AG10803 (cell line): ENCODE measurements at regions not wholly inside any gene's neighbourhood (a gene's known extent, or its start where the extent isn't known, plus 50 kb on each side); places are given as distances from the start of the nearest gene placed in this dataset.

ENCODE experiments used
- DNase-seq: peaks from one replicate; pipeline ENCODE4 v3.0.0; 2010; ENCODE audit warnings: low read depth
- H3K4me3 ChIP-seq: 2 replicates; pipeline ENCODE4 v1.5.1; 2011; ENCODE audit warnings: mild to moderate bottlenecking, low read length, control low read depth
- TF ChIP-seq, protein P1 (sequence below): conservative IDR thresholded peaks from 2 replicates; pipeline ENCODE4 v1.5.1; 2011; ENCODE audit warnings: mild to moderate bottlenecking, low read length, control low read depth, inconsistent platforms

DNA sequence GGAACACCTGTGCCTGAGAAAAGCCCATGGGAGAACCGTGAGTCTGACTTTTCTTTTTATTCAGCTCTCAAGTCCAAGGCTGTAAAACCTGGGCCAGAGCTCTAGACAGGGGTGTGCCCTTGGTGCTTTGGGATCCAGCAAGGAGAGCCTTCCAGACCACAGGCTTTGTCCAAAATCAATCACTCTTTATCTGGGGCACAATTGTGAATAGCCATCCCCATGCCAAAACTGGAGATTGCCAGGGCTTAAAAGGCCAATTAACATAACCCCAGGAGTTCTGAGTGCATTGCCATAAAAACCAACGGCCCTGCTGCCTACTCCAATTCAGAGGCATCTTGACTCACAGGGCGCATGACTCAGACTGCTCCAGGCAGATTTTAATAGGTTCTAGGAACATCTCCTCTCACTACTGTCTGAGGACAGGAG, 391.8 kb downstream of the ARHGEF28 start:
- TF ChIP-seq, protein P1, sequence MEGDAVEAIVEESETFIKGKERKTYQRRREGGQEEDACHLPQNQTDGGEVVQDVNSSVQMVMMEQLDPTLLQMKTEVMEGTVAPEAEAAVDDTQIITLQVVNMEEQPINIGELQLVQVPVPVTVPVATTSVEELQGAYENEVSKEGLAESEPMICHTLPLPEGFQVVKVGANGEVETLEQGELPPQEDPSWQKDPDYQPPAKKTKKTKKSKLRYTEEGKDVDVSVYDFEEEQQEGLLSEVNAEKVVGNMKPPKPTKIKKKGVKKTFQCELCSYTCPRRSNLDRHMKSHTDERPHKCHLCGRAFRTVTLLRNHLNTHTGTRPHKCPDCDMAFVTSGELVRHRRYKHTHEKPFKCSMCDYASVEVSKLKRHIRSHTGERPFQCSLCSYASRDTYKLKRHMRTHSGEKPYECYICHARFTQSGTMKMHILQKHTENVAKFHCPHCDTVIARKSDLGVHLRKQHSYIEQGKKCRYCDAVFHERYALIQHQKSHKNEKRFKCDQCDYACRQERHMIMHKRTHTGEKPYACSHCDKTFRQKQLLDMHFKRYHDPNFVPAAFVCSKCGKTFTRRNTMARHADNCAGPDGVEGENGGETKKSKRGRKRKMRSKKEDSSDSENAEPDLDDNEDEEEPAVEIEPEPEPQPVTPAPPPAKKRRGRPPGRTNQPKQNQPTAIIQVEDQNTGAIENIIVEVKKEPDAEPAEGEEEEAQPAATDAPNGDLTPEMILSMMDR: no peak
- peak; percentile 53 for DNase-seq
- no peak overlapping the region for H3K4me3 ChIP-seq

DNA sequence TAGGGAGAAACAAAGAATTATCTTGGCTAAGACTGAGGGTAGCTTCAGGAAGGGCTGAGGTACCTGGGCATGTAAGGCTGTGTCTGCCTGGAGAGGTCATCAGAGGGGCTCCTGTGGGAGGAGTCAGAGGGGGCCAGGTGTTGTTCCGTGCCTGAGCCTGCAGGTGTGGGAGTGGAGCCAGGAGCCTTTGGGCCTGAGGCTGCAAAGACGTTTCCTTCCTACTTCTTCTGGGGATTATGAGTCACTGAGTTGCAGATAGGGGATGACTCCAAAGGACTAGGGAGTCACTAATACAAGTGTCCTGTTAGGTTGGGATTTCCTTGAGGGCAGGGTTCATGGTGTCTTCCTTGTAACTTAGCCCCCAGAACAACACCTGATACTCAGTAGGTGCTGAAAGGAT, 391.1 kb downstream of the ARHGEF28 start:
- H3K4me3 ChIP-seq: no peak overlapping the region
- no peak for DNase-seq
- TF ChIP-seq, protein P1: no peak

DNA sequence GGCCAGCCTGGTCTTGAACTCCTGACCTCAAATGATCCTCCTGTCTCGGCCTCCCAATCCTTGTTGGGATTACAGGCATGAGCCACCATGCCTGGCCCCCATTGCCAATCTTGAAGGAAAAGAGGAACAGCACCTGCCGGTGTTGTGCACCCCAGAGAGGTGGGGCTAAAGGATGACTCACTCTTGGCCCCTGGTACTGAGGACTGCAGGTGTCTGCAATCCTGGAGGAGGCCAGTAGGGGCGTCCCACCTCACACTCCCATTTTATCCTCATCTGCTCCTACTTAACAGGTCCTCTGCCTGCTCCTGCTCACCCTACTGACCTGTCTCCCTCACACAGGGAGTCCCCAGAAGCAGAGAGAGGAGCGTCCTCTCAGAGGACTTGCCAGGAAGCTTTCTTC, 390.4 kb downstream of the ARHGEF28 start:
- H3K4me3 ChIP-seq: no peak overlapping the region
- TF ChIP-seq, protein P1: no peak
- DNase-seq: no peak

DNA sequence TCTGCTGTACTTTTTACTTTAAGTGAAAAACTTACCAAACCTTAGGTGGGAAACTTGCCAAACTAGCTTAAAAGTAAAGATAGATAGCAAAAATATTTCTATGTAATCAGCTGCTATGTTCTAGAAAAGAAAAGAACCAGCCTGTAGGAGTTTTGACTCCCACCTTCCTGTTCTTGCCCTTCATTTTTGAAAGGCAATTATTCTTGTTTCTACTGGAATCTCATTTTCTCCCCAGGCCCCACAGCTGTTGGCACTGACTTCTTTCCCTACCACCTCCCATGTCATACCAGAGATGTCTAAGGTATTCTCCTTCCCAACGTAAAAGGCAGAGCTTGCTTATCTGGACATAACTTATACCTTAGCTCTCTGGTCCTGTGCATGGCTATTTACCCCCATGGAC, 389.7 kb downstream of the ARHGEF28 start:
- TF ChIP-seq, protein P1: no peak
- H3K4me3 ChIP-seq: no peak overlapping the region
- no peak for DNase-seq

DNA sequence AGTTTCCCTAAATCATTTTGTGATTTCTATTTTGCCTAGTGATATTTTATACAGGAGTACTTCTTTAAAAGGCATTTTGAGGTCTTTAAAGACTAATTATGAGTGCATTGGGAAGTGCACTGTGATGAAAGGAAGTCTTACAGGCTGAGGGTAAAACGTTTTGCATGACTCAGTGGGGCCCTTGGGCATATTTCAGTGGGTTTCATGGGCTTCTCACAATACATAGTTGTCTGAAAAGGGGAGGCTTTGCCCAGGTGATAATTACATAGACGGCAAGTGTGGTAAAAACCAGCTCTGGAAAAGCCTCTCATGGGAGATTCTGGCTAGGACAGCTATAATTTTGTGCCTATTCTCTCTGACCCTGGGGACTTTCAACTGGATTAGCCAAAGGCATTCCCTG, 387.2 kb downstream of the ARHGEF28 start:
- no peak for DNase-seq
- H3K4me3 ChIP-seq: no peak overlapping the region
- TF ChIP-seq, protein P1: no peak

DNA sequence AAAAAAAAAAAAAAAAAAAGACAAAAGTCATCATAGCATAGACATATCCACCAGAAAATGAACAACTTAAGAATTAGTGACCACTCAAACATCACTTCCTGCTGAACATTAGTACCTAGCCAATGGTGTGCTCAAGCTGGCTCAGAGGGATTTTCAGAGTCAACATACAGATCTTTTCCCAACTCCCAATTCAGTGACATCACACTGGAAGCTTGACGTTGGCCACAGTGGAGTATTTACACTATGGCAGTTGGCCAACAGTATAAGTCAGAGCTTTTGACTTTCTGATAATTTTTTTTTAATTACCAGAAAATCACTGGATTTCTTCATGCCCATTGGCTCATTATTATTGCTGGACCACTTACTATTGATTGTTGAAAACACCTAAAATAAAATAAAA, 383.5 kb downstream of the ARHGEF28 start:
- DNase-seq: no peak
- no peak overlapping the region for H3K4me3 ChIP-seq
- TF ChIP-seq, protein P1: no peak

DNA sequence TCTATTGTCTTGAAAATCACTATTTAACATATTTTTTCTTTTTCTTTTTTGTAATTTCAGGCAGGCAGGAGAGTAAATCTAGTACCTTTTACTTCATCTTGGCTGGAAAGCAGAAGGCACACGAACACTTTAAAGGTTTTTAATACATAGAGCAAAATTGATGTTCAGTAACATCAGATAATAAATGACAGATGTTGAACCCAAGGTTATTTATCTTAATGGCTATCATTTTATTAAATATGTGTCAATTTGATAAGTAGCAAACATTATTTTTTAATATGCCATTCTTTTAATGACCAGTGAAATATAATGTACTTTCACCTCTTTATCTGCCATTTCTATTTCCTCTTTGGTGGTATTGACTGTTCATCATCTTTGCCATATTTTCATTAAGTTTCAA, 381.2 kb downstream of the ARHGEF28 start:
- DNase-seq: no peak
- H3K4me3 ChIP-seq: no peak overlapping the region

More for the DNA sequence above, 381.2 kb downstream of the ARHGEF28 start:
- TF ChIP-seq, protein P1: no peak
